ENCODE measurements at regions not wholly inside any gene's neighbourhood (a gene's known extent, or its start where the extent isn't known, plus 50 kb on each side); places are given as distances from the start of the nearest gene placed in this dataset.

DNA sequence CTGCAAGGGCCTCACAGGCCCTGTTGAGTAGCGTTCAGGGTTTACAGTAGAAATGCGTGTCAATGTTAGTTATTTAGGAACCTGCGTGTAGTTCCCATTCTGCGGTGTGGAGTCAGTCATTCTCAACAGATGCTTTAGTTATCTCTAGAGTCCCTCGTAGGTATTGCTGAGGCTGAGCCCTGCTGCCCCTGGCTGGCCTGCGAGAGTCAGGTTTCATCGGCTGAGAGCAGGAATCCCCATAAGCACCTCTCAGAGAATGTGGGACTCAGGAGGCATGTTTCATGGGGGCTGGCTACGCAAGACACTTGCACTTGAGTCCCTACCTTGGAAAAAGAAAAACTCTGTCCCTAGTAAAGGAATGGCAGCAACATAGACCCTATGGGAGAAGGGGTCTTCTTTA lies 347.5 kb upstream of the ASIC2 start:
- DNase-seq (ENCODE audit: low read depth, low spot score), result no peak

DNA sequence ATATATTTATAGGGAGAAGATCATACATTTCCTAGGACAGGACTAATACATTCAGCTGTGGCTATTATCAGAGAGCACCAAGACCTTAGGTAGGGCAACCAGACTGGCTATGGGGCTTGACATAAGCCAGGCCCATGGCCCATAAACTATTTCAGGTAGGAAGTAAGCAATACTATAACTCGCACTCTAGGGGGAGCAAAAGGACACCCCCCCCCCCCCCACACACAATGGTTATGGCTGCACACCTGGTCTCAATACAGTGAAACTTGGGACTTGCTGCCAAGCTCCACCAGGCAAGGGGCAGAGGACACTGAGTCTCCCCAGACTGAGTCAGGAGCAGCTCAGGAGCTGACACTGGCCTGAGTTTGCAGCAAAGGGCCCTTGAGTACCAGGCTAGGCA lies 348.9 kb upstream of the ASIC2 start:
- no peak for DNase-seq (ENCODE audit: low read depth, low spot score)

GRCh38 chr17:33647956-33648355 lies 354.9 kb upstream of the ASIC2 start:
- no peak for DNase-seq (ENCODE audit: low read depth, low spot score)

GRCh38 chr17:33650304-33650703 lies 357.2 kb upstream of the ASIC2 start:
- DNase-seq (ENCODE audit: low read depth, low spot score), result no peak

DNA sequence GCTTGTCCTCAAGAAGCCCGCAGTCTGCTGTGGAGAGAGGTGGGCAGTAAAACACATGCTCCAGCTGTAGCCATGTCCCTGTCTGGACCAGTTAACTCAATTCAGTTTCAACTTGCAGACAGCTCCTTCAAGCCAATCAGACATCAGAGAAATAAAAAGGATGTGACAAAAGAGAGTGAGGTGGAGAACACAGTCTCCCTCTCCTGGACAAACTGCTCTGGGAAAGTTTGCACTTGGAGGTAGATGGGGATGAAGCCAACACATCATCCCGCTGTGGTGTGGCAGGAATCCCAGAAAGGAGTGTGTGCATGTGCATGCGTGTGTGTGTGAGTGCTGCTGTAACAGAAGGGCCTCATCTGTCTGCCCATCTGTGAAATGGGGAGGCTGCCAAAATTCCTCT lies 358.6 kb upstream of the ASIC2 start:
- no peak for DNase-seq (ENCODE audit: low read depth, low spot score)

DNA sequence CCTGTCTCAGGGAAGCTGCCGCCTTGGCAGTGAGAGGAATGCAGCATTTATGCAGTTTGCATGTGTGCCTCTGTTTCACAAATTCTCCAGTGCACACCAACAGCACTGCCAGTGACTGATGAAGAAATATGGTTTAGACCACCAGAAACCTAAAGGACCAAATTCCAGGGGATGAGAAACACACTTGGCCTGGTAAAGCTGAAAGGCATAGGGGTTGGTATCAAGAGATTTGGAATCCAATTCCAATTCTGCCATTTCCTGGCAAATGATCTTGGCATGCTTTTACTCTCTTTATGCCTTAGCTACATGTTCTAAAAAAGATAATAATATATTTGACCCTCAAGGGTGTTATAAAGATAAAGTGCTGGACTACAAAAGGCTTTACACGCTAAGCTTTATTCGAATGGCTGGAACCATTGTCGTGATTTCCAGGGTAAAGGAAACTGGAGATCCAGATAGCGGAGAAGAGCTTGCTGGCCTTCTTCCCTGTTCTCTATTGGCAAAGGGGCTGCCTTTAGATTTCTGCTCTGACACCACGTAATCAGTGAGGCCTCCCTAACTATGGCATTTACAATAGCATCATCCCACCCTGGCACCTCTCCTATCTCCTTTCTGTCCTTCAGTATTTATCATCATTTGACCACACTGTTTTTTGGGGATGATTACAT lies 359.8 kb upstream of the ASIC2 start:
- DNase-seq (ENCODE audit: low read depth, low spot score), result no peak

- no peak for DNase-seq (ENCODE audit: low read depth, low spot score)
Measured at GRCh38 chr17:33653399-33653788, 360.3 kb upstream of the ASIC2 start.

DNA sequence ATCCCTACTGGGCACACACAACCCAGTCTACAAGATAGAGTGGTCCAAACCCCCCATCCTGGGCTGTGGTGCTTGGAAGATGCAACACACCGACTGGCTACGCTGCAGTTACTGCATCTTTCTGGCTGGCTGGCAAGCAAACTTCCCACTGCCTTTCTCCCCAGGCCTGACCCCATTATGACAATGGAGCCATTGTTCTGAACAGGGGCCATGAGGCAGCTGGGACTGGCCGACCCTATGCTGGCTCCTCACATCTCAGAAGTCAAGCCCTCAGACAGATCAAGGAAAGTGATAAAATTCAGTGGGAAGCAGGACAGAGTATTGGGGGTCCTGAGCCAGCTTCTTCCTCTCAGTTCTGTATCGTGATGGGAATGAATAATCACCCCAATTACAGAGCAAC lies 364.1 kb upstream of the ASIC2 start:
- no peak for DNase-seq (ENCODE audit: low read depth, low spot score)

GRCh38 chr17:33661975-33662374 lies 368.9 kb upstream of the ASIC2 start:
- DNase-seq (ENCODE audit: low read depth, low spot score), result no peak

GRCh38 chr17:33664116-33664840 lies 371.2 kb upstream of the ASIC2 start:
- no peak for DNase-seq (ENCODE audit: low read depth, low spot score)

- DNase-seq (ENCODE audit: low read depth, low spot score), result no peak
Measured at GRCh38 chr17:33667052-33667509, 374.0 kb upstream of the ASIC2 start.

GRCh38 chr17:33667671-33668070 lies 374.6 kb upstream of the ASIC2 start:
- no peak for DNase-seq (ENCODE audit: low read depth, low spot score)

DNA sequence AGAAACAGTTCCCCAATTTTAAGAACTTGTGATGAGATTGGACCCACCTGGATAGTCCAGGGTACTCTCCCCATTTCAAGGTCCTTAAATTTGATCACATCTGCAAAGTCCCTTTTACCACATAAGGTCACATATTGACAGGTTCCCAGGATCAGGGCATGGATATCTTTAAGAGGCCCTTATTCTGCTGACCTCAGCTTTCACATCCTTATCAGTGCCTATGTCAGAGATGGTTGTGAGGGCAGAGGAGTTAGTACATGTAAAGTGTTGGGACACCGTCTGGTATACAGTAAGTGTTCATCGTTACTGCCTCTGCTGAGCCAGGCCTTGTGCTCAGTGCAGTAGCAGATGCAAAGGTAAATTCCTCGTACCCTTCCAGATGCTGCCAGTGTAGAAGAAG lies 375.4 kb upstream of the ASIC2 start:
- DNase-seq (ENCODE audit: low read depth, low spot score), result no peak

DNA sequence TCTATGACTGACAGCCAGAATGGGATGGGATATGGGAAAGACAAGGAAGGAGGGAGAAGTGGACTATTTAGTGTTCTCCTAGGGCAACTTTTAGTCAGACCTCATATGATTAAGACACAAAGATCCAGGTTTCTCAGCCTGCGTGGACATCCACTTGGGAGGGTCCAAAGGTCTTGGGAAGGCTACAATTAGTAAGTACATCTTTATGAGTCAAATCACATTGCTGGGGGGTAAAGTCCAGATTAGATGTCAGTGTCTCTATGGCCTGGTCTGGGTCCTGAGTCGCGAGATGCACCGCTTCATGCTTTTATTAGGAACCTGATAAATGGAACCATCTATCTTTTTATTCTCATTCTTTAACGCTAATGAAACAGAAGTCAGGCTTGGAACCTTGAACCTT lies 378.4 kb upstream of the ASIC2 start:
- DNase-seq (ENCODE audit: low read depth, low spot score), result no peak

GRCh38 chr17:33674685-33675084 lies 381.6 kb upstream of the ASIC2 start:
- DNase-seq (ENCODE audit: low read depth, low spot score), result no peak

DNA sequence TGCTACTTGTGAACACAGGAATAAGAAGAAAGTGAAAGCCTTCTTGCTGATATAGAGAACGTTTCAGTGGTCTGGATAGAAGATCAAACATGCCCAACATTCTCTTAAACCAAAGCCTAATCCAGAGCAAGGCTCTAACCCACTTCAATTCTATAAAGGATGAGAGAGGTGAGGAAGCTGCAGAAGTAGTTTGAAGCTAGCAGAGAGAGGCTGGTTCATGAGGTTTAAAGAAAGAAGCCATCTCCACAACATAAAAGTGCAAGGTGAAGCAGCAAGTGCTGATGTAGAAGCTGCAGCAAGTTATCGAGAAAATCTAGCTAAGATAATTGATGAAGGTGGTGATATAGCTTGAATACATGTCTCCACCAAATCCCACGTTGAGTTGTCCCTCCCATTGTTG lies 383.3 kb upstream of the ASIC2 start:
- no peak for DNase-seq (ENCODE audit: low read depth, low spot score)

GRCh38 chr17:33679595-33679994 lies 386.5 kb upstream of the ASIC2 start:
- DNase-seq (ENCODE audit: low read depth, low spot score), result no peak

- DNase-seq (ENCODE audit: low read depth, low spot score), result no peak
Measured at GRCh38 chr17:33680472-33680871, 387.4 kb upstream of the ASIC2 start.

- DNase-seq (ENCODE audit: low read depth, low spot score), result no peak
Measured at GRCh38 chr17:33682599-33682998, 389.5 kb upstream of the ASIC2 start.

- DNase-seq (ENCODE audit: low read depth, low spot score), result no peak
Measured at GRCh38 chr17:33684735-33685134, 391.6 kb upstream of the ASIC2 start.

GRCh38 chr17:33686171-33686570 lies 393.1 kb upstream of the ASIC2 start:
- no peak for DNase-seq (ENCODE audit: low read depth, low spot score)

DNA sequence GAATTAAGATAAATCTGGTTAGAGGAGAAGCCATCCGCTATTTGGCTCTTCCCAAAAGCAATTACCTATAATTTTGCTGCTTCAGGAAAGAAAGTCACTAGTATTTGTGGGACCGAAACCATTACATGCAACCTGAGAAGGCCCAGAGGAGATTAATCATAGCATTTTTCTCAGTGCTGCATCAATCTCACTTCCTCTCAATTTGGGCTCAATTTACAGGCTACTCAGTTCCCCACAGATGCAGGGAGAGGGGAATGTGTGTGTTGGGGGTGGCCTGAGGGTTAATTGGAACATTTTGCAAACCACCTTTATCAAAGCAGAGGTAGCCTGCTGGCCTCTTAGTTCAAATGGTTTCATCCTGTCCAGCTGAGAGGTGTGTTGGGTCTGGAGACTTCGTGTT lies 394.7 kb upstream of the ASIC2 start:
- no peak for DNase-seq (ENCODE audit: low read depth, low spot score)

- DNase-seq (ENCODE audit: low read depth, low spot score), result no peak
Measured at GRCh38 chr17:33688771-33689170, 395.7 kb upstream of the ASIC2 start.

- DNase-seq (ENCODE audit: low read depth, low spot score), result no peak
Measured at GRCh38 chr17:33689725-33690124, 396.6 kb upstream of the ASIC2 start.
